ENCODE measurements at regions not wholly inside any gene's neighbourhood (a gene's known extent, or its start where the extent isn't known, plus 50 kb on each side); places are given as distances from the start of the nearest gene placed in this dataset.

DNA sequence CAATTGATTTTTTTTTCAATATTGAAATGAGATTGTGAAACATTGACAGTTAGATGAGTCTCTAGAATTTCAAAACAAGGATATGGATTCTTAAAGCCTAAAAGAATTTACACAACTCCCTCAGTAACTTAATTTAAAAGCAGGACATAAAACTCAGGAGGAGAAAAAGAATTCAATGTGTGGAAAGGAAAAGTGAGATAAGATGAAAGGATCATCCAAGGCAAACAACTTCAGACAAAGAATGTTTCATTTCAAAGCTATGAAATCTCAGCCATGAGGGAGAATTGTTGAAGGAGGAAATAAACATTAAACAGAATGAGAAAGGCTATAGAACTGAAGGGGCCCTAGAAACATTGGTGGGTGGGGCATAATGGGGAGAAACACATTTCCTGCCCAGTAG lies 191.7 kb upstream of the NOX3 start:
- TF ChIP-seq, protein P1, sequence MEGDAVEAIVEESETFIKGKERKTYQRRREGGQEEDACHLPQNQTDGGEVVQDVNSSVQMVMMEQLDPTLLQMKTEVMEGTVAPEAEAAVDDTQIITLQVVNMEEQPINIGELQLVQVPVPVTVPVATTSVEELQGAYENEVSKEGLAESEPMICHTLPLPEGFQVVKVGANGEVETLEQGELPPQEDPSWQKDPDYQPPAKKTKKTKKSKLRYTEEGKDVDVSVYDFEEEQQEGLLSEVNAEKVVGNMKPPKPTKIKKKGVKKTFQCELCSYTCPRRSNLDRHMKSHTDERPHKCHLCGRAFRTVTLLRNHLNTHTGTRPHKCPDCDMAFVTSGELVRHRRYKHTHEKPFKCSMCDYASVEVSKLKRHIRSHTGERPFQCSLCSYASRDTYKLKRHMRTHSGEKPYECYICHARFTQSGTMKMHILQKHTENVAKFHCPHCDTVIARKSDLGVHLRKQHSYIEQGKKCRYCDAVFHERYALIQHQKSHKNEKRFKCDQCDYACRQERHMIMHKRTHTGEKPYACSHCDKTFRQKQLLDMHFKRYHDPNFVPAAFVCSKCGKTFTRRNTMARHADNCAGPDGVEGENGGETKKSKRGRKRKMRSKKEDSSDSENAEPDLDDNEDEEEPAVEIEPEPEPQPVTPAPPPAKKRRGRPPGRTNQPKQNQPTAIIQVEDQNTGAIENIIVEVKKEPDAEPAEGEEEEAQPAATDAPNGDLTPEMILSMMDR (IDR thresholded peaks at IDR 0.05; ENCODE audit: insufficient read depth, low read depth, low read length, missing control alignments), result no peak
- H3K4me3 ChIP-seq (ENCODE audit: low read depth, low read length), result no peak overlapping the region
- no peak for DNase-seq (ENCODE audit: low read depth)

DNA sequence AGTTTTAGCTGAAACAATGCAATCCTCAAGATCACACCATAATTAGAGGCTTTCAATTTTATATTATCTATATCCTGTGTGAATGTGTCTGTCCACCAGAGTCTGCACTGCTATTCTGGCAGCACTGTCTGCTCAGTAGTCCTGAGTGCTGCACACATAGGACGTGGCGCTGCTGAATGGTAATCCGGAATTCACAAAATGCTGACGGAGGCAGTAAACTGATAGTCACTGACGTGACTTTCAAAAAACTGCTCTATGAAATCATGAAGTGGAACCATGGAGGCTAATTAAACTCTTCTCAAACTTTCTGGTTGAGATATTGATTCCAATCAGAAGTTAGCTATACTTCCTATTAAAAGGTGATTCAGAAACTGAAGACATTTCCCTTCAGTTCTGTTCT lies 190.8 kb upstream of the NOX3 start:
- H3K4me3 ChIP-seq (ENCODE audit: low read depth, low read length), result no peak overlapping the region
- TF ChIP-seq, protein P1 (IDR thresholded peaks at IDR 0.05; ENCODE audit: insufficient read depth, low read depth, low read length, missing control alignments), result no peak
- no peak for DNase-seq (ENCODE audit: low read depth)

DNA sequence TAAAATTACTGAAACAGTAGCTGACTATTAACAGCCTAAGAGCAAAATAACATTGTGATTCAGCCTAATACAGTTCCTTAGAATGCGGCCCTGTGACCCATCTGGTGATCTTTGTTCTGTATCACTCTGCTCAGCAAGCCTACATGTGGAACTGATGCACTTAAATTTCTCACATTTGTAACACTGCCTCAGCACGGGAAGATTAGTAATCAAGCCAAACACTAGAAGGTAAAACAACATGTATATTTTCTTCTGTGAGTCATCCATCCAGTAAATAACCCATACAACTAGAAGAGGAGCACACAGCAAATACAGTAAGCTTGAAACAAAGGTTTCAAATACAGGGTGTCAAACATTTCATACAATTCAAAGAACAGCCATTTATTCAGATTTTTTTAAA lies 189.7 kb upstream of the NOX3 start:
- H3K4me3 ChIP-seq (ENCODE audit: low read depth, low read length), result no peak overlapping the region
- DNase-seq (ENCODE audit: low read depth), result no peak
- TF ChIP-seq, protein P1 (IDR thresholded peaks at IDR 0.05; ENCODE audit: insufficient read depth, low read depth, low read length, missing control alignments), result no peak

DNA sequence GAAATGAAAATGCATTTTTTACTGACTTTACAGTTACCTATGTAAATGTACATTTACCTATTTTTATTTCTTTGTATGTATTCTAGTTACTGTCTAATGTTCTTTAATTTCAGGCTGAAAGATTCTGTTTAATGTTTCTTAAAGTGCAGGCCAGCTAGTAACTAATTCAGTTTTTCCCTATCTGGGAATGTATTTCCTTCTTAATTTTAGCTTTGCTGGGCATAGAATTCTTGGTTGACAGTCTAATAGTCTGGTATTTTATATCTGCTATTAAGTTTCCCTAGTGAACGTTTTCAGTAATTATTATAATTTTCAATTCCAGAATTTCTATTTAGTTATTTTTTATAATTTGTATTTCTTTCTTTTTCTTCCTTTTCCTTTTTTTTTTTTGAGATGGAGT lies 186.0 kb upstream of the NOX3 start:
- TF ChIP-seq, protein P1 (IDR thresholded peaks at IDR 0.05; ENCODE audit: insufficient read depth, low read depth, low read length, missing control alignments), result no peak
- no peak for DNase-seq (ENCODE audit: low read depth)
- H3K4me3 ChIP-seq (ENCODE audit: low read depth, low read length), result no peak overlapping the region

DNA sequence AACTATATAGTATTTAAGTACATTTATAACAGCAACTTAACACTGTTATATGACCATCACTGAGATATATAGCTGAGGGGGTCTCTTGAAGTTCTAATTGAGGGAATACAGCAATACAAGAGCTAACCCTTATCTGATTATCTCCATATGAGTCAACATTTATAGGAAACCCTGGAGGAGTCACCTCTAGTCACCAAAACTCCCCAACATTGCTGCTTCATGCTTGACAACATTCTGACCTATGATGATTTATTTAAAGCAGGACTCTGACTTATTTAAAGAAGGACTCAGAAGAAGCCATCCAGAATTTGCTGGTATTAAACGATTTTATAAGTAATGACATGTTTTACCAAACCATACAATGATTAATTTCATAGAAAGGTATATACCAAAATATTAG lies 182.6 kb upstream of the NOX3 start:
- no peak overlapping the region for H3K4me3 ChIP-seq (ENCODE audit: low read depth, low read length)
- no peak for DNase-seq (ENCODE audit: low read depth)
- TF ChIP-seq, protein P1 (IDR thresholded peaks at IDR 0.05; ENCODE audit: insufficient read depth, low read depth, low read length, missing control alignments), result no peak

DNA sequence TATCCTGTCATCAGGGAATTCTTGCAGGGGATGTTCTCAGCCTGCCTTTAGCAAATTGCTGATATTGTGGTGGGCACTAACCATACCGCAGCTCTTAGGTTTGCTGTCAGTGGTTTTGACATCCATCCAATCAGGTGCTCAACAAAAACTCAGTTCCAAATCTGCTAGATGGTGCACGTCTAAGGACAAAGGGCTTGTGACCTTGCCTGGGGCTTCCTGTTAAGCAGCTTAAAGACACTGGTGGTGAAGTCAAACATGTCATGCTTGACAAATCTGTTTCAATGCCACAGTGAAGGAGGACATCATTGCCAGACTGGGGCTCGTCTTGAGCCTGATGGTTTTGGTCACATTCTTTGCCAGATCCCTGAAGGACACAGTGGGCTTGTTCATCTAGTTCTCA lies 179.8 kb upstream of the NOX3 start:
- no peak overlapping the region for H3K4me3 ChIP-seq (ENCODE audit: low read depth, low read length)
- TF ChIP-seq, protein P1 (IDR thresholded peaks at IDR 0.05; ENCODE audit: insufficient read depth, low read depth, low read length, missing control alignments), result no peak
- DNase-seq (ENCODE audit: low read depth), result peak; percentile 20

DNA sequence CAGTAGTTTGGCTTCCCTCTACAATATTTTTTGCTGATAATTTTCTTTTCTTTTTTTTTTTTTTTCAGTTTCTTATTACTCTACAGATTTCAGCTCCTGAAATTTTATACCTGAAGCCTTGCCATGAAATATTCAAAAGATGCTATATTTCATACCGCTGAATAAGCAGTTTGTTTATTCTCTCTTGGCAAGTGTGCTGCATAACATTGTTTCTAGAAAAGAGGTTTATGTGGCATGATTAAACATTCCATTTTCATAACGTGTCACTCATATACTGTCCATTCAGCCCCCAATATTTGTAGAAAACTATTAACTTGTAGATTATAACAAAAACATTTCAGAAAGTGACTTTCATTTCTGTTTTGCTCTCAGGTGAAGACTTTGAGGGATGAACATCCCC lies 174.4 kb upstream of the NOX3 start:
- no peak overlapping the region for H3K4me3 ChIP-seq (ENCODE audit: low read depth, low read length)
- TF ChIP-seq, protein P1 (IDR thresholded peaks at IDR 0.05; ENCODE audit: insufficient read depth, low read depth, low read length, missing control alignments), result no peak
- DNase-seq (ENCODE audit: low read depth), result no peak
